HG03135 (cell line): ENCODE measurements at regions not wholly inside any gene's neighbourhood (a gene's known extent, or its start where the extent isn't known, plus 50 kb on each side); places are given as distances from the start of the nearest gene placed in this dataset.
"Not testable (repeated sequence)": the region's sequence is repeated elsewhere in the genome, so short reads cannot be mapped to it uniquely, and the experiment has no call there.

ENCODE experiments used
- ATAC-seq: cut with Tn5 transposase; IDR thresholded peaks from one replicate; pipeline ENCODE4 v1.9.1; 2021; ENCODE audit warnings: mild to moderate bottlenecking, moderate library complexity; ENCODE audit not compliant: unreplicated experiment

DNA sequence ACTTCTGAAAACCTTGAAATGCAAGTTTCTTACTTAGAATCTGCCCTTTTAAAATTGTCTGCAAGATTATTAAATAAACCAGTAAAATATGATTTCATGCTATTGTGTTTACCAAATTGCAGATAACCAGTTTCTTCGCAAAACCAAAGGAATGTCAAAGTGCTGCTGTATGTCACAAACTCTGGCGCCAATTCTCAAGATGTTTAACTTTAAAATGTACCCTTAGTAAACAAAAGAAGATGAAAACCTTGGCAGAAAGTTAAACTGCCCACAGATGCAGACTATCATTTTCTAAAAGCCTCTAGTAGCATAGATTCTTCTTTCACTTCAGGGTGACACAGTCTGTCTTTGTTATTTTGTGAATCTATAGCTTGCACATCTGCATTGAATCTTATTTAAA is 189.2 kb downstream of the SLITRK6 start:
- no peak for ATAC-seq

DNA sequence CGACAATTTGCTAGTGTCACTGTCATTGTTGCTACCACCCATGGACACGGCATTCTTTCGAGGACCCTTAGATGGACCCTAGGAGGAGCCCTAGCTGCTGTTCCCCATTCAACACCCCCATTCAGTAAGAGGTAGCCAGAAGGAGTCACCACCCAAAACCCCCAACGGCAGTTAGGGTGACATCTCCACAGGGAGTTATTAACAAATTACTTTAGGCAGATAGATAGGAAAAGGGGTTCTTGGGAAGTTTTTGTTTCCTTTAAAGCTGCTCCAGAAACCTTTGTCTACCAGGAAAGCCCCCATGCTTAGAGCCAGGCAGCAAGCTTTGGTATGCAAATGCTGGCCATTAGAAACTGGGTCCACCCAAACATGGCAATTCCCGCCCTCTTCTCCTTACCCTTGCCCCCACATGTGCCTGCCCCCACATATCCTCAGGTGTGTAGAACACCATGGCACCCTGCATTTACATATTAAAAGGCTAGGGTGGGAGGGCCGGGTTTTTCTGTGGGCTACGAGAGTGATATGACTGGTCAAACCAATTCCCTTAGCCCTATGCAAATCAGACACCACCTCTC is 190.9 kb downstream of the SLITRK6 start:
- ATAC-seq: no peak

DNA sequence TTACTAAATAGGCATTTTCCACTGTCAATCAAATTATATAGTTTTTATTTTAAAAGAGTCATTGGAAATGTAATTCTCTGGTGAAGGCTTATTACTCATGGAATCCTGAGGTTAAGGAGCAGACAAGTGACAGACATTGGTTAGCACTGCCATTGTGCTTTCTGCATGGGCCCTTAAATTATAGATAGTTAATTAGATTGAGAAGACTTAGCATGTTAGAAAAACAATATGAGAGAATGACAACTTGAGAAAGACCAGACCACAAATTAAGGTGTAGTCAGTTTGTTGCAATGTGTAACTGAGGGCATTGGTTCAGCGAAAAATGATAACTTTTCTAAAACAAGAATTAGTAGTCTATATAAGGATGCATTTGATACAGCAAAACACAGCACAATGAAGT is 195.5 kb downstream of the SLITRK6 start:
- no peak for ATAC-seq

DNA sequence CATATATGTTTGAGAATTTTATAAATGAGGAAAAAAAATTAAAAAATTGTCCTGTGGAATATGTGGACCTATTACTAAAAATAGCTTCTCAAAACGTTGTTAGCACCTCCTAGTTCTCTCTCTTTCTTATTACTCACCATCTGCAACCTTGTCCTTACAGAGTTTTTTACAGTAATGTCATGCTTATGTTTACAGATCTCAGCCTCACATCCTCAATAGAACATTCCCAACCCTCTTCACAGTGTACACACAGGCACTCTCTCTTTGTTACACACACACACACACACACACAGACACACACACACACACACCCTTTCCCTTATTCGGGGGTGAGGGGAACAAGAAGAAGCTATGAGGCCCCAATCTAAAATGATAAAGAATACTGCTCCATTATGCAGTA is 197.7 kb downstream of the SLITRK6 start:
- no peak for ATAC-seq

DNA sequence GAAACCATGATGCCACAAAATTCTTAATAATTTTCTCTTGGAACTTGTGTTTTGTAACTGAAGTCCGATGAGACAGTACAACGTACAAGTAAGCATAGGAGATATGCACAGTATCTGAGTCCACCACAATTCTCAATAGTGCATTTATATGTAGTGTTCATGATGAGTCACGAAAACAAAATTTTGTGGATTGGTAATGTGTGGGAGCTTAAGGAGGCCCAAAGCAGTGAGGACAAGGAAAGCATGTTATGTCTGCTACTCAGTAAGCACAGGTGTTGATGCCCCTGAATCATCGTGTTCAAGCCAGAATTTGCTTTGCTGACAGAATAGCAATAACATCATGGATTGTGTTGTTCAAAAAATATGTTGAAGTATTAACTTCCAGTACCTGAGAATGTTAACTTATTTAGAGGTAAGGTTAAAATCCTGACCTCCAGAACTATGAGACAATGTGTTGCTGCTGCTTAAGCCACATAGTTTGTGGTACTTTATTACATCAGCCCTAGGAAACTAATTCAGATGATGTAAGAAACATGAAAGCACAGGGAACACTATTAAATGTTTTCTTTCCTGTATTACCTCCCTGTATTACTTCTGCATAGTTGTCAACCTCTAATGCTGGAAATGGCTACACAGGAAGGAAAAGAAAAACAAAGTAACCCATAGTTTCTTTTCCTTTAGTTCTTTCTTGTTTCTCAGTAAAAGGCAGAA is 201.3 kb downstream of the SLITRK6 start:
- ATAC-seq: no peak

DNA sequence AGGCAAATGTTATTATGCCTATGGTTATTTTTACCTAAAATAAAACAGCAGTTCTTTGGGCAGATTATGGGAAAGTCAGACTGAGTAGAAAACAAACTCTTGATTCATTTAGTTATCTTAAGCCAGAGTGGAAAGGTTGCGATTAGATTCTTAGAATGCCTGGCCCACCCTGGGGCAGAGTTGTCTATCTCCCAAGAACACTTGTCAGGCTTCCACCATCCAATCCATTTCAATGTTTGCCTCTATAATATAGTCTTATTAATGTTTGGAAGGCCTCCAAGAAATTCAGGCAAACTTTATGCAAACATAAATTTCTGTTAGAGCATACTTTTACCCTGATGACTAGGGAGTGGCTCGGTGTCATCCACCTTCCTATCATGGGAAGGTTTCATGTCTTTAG is 207.0 kb downstream of the SLITRK6 start:
- ATAC-seq: no peak

DNA sequence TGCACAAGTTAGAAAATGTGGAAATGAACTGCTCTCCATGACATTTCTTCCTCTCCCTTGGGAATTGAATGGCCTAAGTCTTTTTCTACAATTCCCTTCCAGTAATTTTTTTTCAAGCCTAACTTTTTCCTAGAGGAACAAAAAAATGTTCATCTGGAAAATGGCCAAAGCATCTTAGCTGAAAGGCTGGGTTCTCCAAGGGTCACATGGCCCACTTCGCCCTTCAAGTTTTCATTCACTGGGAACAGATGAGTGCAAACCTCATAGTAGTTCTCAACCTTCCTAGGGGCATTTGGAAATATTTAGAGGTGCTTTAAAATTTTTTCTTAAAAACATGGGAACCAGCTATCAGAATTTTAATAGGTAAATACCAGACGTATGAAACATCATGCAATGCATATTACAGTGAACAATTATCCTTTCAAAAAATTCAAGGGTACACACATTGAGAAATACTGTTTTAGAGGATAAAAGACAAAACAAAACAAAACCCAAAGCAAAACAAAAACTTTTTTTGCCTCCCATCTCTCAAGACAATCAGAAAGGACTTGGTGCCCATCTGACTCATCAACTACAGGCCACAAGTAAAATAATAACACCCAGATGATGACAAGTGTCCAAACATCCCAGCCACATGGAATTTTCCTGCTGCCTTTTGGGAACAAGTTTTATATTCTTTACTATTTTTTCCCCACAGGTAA is 208.8 kb downstream of the SLITRK6 start:
- no peak for ATAC-seq

DNA sequence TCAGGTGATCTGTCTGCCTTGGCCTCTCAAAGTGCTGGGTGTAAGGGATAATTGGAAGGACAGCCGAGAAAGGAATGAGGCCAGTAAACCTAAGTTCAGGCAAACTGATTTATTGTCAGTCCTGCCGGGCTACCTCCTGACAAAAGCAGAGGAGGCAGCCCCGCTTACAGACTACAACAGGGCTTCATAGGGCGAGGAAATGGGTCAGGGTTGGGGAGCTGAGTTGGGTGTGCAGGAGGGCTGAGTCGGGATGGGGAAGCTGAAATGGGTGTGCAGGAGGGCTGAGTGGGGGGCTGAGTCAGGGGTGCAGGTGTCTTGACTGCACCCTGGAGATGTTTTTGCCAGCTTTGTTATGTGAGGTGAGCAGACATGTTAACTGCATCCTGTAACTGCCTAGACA is 210.2 kb downstream of the SLITRK6 start:
- no peak for ATAC-seq

DNA sequence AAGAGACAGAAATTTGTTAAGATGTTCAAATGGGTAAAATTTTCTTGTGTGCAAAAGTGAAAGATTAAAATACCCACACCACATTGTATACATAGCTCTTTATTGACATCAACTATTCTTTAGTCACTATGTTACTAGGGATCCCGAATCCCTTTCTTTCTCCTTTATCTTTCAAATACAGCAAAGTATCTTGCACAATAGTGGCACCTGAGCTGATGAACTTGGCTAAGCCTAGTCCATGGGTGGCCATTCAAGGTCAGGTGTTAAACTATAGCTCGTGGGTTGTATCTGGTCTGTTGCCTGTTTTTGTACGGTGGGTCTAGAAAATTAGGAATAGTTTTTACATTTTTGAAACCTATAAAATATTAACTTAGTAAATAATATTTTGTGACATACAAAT is 210.9 kb downstream of the SLITRK6 start:
- ATAC-seq: no peak

DNA sequence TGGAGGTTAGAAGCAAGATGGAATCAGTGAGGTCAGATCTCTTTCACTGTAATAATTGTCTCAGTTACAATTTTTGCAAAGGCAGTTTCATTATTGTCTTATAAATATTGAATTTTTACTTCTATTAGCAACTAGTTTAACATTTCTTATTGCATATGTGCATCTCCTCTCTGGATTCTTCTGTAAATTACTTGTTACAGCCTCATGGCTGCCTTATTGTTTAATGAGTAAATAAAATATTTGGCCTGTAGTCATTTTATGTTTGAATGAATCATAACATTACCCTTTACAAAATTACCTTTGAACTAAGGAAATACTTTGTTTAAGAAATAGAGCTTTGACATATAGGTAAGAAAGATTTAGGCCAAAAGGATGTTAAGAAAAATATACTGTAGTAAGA is 212.4 kb downstream of the SLITRK6 start:
- no peak for ATAC-seq

DNA sequence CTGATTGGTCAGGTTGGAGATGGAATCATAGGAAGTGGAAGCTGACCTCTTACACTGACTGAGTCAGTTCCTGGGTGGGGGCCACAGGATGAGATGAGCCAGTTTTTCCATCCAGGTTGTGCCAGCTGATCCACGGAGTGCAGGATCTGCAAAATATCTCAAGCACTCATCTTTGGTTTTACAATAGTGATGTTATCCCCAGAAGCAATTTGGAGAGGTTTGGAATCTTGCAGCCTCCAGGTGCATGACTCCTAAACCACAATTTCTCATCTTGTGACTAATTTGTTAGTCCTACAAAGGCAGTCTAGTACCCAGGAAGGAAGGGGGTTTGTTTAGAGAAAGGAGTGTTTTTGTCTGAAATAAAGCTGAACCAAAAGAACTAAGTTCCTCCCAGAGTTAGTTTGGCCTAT is 212.8 kb downstream of the SLITRK6 start:
- no peak for ATAC-seq

DNA sequence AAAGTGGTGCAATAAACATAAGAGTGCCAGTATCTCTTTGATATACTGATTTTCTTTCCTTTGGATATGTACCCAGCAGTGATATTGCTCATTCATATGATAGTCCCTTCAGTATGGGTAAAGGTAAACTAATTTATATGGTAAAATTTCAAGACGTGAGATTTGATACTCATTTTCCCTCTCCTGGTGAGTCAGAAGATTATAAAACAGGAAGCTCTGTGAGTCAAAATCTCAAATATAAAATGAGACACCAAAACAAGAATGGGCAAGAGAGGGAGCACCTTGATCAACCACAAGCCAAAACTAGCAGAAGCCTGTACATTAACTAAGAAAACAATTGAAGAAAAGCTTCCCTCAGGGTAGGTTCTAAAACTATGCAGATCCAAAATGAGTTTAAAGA is 216.3 kb downstream of the SLITRK6 start:
- no peak for ATAC-seq

DNA sequence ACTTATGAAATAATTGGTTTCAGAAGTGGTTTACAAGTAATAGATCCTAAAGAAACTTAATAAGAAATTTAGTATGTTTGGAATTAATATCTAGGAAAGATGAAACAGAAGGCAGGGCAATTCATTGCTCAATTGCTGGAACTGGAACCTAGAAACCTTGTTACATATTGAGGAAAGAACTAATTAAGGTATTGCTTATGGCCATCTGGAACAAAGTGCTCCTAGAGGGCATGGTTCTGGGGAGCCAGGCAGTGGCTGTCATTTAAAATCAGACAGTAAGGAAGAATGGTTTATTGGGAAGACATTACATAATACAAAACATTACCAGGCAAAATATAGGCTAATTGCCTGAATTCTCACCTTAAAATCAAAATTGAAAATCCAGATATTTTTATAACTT is 224.1 kb downstream of the SLITRK6 start:
- no peak for ATAC-seq

DNA sequence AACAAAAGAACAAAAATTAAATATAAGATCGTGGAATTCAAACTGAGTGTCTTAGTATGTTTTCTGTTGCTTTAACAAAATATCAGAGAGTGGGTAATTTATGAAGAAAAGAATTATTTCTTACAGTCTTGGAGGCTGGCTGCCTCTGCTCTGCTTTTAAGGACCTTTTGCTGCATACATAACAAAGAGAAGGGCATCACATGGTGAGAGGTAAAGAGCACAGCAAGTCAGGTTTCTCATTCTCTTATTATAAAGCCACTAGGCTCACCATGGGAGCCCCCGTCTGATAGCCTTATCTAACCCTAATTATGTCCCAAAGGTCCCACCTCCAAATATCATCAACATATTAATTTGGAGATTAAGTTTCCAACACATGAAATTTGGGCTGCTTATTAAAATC is 231.3 kb downstream of the SLITRK6 start:
- no peak for ATAC-seq

DNA sequence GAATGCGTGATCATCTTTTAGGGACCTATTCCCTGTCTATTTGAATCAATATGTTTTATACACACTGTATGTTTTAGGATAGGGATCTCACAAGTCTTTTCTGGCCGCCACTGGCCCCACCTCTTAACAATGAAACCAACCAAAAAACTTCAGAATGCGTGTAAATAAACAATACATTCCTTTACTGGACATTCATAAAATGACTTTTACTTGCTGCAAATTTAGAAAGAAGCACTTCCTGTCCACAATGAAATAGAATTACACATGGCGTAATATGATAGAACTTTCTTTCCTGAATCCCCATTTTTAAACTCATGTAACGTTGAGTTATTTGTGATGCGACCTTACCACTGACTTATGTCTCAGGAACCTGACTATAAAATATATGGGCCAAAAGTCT is 233.6 kb downstream of the SLITRK6 start:
- ATAC-seq: no peak

DNA sequence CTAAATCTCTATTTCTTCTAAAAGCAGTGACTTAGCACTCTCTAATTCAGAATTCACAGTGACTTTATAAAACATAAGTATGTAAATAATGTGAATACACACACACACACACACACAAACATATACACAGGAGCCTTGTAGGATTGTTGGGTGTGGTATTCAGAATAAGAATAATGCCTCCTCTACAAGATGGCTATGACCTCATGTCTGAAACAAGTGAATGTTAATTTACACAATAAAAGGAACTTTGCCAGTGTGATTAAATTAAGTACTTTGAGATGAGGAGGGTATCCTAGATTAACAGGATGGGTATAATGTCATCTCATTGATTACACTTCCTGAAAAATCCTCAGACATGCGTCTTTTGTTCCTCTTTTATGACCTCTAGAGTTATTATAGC is 234.6 kb downstream of the SLITRK6 start:
- no peak for ATAC-seq

DNA sequence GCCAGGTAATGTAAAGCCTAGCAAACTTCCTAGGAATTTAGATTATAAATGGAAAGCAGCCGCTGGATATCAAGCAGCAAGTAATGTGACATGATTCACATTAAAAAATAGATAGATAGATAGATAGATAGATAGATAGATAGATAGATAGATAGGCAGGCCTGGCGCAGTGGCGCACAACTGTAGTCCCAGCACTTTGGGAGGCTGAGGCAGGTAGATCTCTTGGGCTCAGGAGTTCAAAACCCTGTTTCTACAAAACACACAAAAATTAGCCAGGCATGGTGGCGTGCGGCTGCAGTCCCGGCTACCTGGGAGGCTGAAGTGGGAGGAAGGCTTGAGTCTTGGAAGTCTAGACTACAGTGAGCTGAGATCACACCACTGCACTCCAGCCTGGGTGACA is 236.9 kb downstream of the SLITRK6 start:
- no peak for ATAC-seq

DNA sequence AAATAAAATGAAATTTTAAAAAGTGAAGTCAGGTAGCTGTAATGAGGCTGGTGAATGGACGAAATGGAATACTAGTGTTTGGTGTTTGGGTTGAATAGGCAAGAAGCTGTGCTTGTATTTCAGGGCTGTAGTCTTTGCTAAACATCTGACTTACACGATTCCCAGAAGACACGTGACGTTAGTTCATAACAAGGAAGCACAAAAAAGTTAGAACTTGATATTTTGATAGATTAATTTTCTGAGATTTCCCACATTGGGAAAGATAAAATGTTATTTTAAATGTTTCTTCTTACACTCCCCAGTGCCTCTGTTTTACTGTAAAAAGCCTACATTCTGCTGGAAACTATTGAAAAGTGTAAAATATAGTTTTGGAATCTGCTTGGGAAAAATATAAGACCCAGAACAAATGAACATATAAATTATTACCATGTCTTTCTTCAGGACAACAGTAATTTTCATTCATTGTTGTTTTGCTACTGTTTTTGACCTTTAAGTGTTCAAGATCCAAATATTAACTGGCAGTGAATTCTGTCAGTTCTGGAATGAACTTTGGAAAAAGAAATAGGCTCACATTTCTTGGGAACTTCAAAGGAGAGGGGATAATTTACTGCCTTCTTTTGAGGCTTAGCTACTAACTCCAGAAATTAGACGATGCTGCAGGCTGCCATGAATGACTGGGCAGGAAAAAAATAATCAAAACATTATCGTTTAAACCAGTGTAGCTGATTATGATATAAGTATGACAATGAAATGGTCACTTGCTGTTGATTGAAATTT is 241.3 kb downstream of the SLITRK6 start:
- ATAC-seq: no peak

DNA sequence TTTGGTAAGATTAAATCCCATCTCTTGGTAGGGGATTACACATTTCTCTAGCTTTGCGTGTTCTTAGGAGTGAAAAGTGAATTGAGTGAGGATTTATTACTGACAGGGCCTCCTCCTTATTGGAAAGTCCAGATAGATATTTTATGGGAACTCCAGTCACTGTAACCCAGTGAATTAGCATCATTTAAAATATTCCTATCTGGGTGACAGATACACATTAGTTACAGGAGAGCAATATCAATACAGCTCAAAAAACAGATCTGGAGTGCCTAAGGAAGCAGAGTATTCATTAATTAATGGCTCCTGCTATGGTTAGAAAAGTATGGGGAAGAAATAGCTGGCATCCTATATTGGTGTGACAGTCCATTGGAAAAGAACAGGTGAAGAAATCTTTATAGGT is 248.2 kb downstream of the SLITRK6 start:
- ATAC-seq: no peak

DNA sequence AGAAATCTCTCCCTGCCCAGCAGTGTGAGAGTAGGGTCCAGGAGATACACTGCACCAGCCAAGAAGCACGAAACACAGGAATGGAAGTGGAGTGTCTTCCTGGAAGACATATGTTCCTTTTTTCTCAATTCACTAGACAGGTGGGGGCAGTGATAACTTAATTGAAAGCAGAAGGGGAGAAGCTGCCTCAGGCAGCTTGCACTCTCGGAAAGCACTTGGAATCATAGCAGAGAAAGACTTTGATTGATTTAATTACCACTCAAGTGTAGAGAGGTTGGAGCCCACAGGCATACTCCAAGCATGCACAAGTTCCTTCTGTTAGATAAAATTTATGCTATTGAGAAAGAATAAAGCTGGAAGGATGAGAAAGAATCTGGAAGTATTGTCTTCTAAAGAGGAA is 249.4 kb downstream of the SLITRK6 start:
- no peak for ATAC-seq

DNA sequence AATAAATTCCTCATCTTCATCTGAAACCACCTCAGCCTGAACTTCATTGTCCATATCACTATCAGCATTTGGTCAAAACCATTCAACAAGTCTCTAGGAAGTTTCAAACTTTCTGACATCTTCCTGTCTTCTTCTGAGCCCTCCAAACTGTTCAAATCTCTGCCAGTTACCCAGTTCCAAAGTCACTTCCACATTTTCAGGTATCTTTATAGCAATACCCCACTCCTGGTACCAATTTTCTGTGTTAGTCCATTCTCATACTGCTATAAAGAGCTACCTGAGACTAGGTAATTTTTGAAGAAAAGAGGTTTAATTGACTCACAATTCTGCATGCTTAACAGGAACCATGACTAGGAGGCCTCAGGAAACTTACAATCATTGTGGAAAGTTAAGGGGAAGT is 250.4 kb downstream of the SLITRK6 start:
- not testable (repeated sequence) for ATAC-seq

DNA sequence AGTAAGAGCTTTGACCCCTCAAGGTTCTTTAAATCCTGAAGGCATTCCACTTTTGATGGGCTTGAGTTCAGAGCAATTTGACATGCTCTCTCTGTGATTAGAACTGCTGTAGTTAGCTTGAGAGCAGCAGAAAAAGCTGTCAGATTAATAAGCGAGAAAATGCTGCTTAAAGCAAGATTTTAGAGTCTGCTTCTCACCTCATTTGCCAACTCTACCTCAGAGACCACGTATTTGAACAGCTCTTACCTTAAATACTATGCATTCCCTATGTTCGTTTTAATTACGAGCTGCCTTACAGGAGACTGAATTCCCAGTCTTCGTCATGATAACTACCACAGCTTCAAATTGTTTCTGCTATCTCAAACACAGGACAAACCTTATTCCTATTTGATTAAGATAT is 253.4 kb downstream of the SLITRK6 start:
- ATAC-seq: no peak
